ENCODE measurements at regions not wholly inside any gene's neighbourhood (a gene's known extent, or its start where the extent isn't known, plus 50 kb on each side); places are given as distances from the start of the nearest gene placed in this dataset.
"Not testable (repeated sequence)": the region's sequence is repeated elsewhere in the genome, so short reads cannot be mapped to it uniquely, and the experiment has no call there.

DNA sequence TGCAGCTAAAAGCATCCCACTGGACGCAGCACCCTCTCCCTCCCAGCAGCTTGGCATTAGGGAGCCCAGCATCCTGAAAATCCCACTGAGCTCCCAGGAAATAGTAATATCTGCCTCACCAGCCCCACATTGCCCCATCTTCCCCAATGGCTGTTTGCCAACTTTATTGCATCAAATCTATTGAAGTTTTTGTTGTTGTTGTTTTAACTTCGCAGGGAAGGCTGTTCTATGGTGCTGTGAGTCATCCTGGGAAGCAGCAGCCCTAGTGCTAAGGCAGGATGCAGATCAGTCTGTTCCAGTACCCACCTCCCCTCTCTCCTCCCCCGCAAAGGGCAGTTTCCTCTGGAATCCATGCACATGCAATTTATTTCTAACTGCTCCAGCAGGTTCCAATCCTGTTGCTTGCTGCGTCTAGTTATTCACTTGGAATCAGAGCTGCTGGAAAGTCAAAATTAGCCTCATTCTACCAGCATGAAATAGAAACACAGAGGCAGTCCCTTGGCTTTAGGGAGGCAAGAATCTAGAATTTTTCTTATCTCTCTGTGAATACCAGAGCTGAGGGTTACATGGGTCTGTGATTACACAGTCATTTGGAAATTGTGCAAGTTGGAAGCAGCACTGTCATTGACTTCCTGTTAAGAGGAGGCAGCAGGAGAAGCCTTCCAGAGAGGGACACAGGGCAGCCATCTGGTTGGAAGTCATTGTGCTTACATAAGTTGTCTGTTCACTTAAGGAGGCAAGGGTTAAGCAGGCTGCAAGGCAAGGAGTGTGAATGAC lies 115.9 kb upstream of the CACUL1 start:
- no peak for DNase-seq (ENCODE audit: low read depth, low spot score)

- no peak for DNase-seq (ENCODE audit: low read depth, low spot score)
Observed at GRCh38 chr10:118871244-118871865, 116.6 kb upstream of the CACUL1 start.

- DNase-seq (ENCODE audit: low read depth, low spot score), result no peak
Observed at GRCh38 chr10:118873091-118873737, 118.4 kb upstream of the CACUL1 start.

DNA sequence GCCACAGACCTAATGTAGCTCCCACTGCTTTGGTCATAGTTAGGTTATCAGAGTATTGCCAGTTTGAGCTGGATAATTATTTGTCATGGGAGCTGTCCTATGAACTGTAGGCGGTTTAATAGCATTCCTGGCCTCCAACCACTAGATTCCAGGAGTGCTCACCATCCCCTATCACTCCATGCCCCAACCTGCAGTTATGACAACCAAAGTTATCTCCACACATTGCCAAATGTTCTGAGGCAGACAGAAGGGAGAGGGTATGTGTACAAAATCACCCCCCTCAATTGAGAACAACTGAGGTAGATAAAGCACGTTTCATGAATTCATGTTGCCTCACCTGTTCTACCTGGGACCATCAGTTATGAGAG lies 119.0 kb upstream of the CACUL1 start:
- DNase-seq (ENCODE audit: low read depth, low spot score), result no peak

GRCh38 chr10:118874171-118874570 lies 119.4 kb upstream of the CACUL1 start:
- no peak for DNase-seq (ENCODE audit: low read depth, low spot score)

DNA sequence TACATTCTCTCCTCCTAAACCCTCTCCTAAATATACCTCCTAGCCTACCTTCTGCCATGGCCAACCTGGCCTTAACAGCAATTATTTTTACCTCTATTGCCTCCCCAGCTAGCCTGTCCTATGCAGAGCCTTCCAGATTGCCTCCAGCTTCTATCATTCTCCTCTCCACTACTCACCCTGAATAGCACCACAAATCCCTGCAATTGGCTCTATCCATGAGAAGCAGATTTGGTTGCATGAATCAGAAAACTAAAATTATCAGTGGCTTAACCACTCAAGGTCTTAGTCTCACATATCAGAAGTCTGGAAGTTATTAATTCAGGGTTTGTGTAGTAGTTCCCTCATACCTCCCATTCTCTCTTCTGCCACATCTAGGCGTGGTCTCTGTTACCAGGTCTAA lies 120.3 kb upstream of the CACUL1 start:
- no peak for DNase-seq (ENCODE audit: low read depth, low spot score)

DNA sequence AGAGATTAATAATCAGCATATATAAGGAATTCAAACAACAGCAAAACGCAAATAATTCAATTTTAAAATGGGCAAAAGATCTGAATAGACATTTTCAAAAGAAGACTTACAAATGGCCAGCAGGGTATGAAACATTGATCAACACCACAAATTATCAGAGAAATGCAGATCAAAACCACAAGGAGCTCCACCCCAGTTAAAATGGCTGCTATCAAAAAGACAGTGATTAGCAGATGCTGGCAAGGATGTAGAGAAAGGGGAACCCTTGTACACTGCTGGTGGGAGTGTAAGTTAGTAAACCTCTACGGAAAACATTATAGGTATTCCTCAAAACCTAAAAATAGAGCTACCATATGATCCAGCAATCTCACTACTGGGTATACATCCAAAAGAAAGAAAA lies 128.0 kb upstream of the CACUL1 start:
- DNase-seq (ENCODE audit: low read depth, low spot score), result no peak

- no peak for DNase-seq (ENCODE audit: low read depth, low spot score)
Observed at GRCh38 chr10:118892255-118892654, 137.3 kb upstream of the NANOS1 start.

DNA sequence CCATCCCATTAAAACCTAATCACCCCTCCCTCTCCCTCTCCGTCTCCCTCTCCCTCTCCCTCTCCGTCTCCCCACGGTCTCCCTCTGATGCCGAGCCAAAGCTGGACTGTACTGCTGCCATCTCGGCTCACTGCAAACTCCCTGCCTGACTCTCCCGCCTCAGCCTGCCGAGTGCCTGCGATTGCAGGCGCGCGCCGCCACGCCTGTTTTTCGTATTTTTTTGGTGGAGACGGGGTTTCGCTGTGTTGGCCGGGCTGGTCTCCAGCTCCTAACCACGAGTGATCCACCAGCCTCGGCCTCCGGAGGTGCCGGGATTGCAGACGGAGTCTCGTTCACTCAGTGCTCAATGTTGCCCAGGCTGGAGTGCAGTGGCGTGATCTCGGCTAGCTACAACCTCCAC lies 134.6 kb upstream of the NANOS1 start:
- DNase-seq (ENCODE audit: low read depth, low spot score), result not testable (repeated sequence)

- DNase-seq (ENCODE audit: low read depth, low spot score), result no peak
Observed at GRCh38 chr10:118900617-118901016, 128.9 kb upstream of the NANOS1 start.

GRCh38 chr10:118901380-118901779 lies 128.1 kb upstream of the NANOS1 start:
- DNase-seq (ENCODE audit: low read depth, low spot score), result no peak

- DNase-seq (ENCODE audit: low read depth, low spot score), result no peak
Observed at GRCh38 chr10:118901906-118902305, 127.6 kb upstream of the NANOS1 start.

GRCh38 chr10:118902656-118903055 lies 126.9 kb upstream of the NANOS1 start:
- not testable (repeated sequence) for DNase-seq (ENCODE audit: low read depth, low spot score)

DNA sequence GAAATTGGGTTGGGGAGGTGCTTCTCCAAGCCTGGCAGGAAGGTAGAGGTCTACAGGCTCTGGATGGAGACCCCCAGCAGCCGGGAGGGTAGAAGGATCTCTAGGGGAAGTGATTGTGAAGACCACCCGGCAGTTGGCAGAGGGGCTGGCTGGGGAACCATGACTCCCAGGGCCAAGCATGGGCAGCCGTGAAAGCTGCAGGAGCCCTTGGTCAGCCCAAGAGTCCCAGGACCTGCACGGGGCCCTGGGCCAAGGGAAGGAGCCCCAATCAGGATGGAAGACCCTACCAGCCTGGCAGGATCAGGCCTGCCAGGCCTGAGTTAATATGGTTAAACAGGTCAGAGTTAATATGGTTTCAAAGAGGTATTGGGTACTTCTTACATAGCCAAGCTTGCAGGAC lies 126.3 kb upstream of the NANOS1 start:
- no peak for DNase-seq (ENCODE audit: low read depth, low spot score)

DNA sequence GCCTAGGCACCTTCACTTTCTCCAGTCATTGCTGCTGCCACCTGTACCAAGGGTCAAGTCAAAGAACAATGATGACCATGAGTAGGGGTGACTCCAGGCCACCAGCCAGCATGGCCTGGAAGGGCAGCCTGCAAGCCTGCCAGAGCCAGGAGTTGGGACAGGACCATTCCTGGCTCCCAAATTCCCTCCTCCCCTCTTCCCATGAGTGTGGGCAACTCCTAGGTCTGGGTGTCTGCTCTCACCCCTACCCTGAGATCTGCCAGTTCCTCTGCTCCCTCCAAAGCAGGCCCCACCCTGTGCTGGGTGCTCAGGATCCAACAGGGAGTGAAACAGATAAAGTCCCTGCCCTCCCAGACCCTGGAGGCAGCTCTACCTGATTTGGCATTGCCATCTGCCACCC lies 125.8 kb upstream of the NANOS1 start:
- no peak for DNase-seq (ENCODE audit: low read depth, low spot score)

DNA sequence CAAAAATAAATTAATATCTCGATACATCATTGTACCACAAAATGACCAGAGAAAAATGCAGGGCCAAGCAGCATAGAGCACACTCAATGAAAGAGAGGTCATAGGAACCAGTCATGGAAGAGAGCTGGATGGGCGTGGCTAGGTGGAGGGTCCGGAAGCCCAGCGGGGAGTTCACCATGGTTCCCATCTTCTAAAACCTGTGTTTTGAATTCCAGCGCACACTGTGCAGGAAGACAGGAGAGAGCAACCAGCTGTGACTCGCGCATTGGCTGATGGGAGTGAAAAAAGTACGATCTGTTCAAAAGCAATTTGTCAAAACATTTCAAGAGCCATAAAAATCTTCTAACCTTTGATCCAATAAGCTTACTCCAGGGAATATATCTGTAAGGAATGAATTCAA lies 125.2 kb upstream of the NANOS1 start:
- no peak for DNase-seq (ENCODE audit: low read depth, low spot score)

DNA sequence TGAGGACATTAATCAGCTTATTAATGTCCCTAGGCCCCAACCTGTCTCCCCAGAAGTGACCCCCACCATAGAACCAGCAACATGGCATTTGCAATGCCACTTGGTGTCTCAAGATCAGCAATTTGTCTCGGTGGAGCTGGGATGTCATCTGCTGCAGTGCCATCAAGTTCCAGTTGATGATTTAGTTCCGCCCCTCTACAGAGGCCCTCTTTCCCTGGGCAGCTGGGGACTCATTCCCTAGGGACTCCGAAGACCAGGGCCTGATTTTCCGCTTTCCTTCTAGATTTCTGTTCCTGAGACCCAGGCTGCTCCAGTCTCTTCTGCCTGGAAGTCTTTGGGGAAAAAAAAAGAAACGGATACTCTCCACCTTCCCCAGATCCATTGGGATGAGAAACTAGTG lies 122.5 kb upstream of the NANOS1 start:
- DNase-seq (ENCODE audit: low read depth, low spot score), result no peak

- DNase-seq (ENCODE audit: low read depth, low spot score), result no peak
Observed at GRCh38 chr10:118908557-118909256, 120.8 kb upstream of the NANOS1 start.

- DNase-seq (ENCODE audit: low read depth, low spot score), result no peak
Observed at GRCh38 chr10:118910702-118911101, 118.8 kb upstream of the NANOS1 start.

DNA sequence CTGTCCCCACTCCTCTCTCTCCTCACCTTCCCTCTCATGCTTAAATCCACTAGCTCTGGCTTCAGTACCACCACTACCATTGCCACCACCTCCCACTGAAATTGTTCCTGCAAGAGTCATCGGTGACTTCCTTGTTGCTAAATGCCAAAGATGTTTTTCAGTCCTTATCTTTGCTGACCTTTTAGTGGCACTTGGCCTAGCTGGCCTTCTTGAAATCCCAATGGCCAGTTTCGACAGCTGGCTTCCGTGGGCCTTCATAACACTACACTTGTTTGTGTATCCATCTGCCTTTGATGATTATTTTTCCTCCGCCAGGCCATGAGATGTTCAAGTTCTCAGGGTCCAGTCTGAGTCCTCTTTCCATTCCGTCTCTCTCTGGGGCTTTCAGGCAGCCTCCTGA lies 118.2 kb upstream of the NANOS1 start:
- no peak for DNase-seq (ENCODE audit: low read depth, low spot score)

DNA sequence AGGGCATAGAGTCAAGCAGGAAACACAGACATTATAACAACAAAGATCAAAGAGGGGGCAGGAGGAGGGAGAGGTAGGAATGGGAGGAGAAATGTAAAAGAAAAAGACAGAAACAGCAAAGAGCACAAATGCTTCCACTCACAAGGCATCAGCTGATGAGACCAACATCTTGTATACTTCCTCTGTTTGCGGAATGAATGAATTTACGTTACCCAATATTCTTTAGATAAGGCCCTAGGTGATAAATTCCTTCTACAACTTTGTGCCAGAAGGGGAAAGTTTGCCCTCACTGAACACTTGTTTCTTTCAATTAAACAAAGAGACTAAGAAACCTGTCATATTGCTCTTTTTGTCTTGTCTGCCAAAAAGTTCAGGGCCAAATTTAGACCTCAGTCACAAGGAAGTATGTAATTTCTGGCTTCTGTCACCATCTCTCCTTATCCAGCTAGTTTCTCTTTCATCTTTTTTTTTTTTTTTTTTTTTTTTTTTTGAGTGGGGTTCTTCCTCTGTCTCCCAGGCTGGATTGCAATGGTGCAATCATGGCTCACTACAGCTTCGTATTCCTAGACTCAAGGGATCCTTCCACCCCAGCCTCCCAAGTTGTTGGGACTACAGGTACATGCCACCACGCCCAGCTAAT lies 116.4 kb upstream of the NANOS1 start:
- DNase-seq (ENCODE audit: low read depth, low spot score), result no peak

- no peak for DNase-seq (ENCODE audit: low read depth, low spot score)
Observed at GRCh38 chr10:118913825-118914224, 115.7 kb upstream of the NANOS1 start.
